ENCODE measurements at regions not wholly inside any gene's neighbourhood (a gene's known extent, or its start where the extent isn't known, plus 50 kb on each side); places are given as distances from the start of the nearest gene placed in this dataset.

DNA sequence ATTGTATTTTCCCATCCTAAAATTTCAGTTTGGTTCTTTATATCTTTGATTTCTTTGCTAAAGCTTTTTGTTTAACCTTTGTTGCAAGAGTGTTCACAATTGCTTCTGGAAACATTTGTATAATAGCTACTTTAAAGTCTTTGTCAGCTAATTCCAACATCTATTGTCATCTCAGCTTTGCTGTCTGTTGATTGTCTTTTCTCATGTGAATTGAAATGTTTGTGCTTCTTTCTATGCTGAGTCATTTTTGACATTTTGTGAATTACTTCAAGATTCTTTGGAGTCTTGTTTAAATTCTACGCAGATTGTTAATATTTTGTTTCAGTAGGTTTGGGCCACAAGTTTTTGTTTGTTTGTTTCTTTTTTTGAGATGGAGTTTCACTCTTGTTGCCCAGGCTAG lies 73.2 kb downstream of the SUCNR1 start:
- DNase-seq, result no peak
- no peak overlapping the region for H2AFZ ChIP-seq (ENCODE audit: low read depth)
- TF ChIP-seq JUND (IDR thresholded peaks at IDR 0.05) (peak; percentile 22; the same call in 1 of the 2 replicates), TCF12 (IDR thresholded peaks at IDR 0.05) (peak; percentile 62; the same call in 1 of the 2 replicates), REST (IDR thresholded peaks at IDR 0.05; ENCODE audit: low read depth, low read length) (no peak), PBX3 (IDR thresholded peaks at IDR 0.05) (0 out of 2 replicates have a peak, but pooled peaks have one; percentile 43)
- POLR2A ChIA-PET, result no interaction called here
- H3K9ac ChIP-seq, result no peak overlapping the region
- CTCF ChIA-PET, result no interaction called here
- H3K9me3 ChIP-seq, result no peaks in the 10 kb centered on the region
- H4K20me1 ChIP-seq (ENCODE audit: insufficient read depth), result no peaks in the 10 kb centered on the region
- peaks cover 12% of the 10 kb centered on the region for H3F3A ChIP-seq (replicated peaks; ENCODE audit: insufficient read depth)
- H3K27me3 ChIP-seq (ENCODE audit: insufficient read depth), result no peaks in the 10 kb centered on the region; the same call in 1 of the 2 replicates
- no peaks in the 10 kb centered on the region for H3K4me1 ChIP-seq (ENCODE audit: control insufficient read depth in 1 of 2, insufficient read depth in 2 of 2, low read depth in 1 of 2, low read length in 1 of 2)
- H3K27ac ChIP-seq (ENCODE audit: low read depth in 2 of 2, low read length in 1 of 2), result 0 out of 4 replicates have a peak overlapping the region, but pooled peaks of 1 of the 2 experiments have one; percentile 0
- WGBS (ENCODE audit: low lambda C conversion rate), result 34% methylated on average over 1 of the region's 1 CpG
- H3K9me2 ChIP-seq, result no peaks in the 10 kb centered on the region
- H3K4me2 ChIP-seq, result no peak overlapping the region
- no peaks in the 10 kb centered on the region for H3K79me2 ChIP-seq (ENCODE audit: insufficient read depth)
- H3K36me3 ChIP-seq (replicated peaks in 1 of 2; ENCODE audit: control insufficient read depth in 1 of 2, insufficient read depth in 2 of 2, low read length in 1 of 2), result no peaks in the 10 kb centered on the region
- no peak overlapping the region for H3K4me3 ChIP-seq (ENCODE audit: low read depth in 2 of 2, low read length in 1 of 2)

GRCh38 chr3:151949706-151950105 lies 76.3 kb downstream of the SUCNR1 start:
- peaks cover 12% of the 10 kb centered on the region for H3F3A ChIP-seq (replicated peaks; ENCODE audit: insufficient read depth)
- no peak overlapping the region for H2AFZ ChIP-seq (ENCODE audit: low read depth)
- WGBS (ENCODE audit: low lambda C conversion rate), result 13% methylated on average over 4 of the region's 4 CpGs
- no peak overlapping the region for H3K9ac ChIP-seq
- no peaks in the 10 kb centered on the region for H3K36me3 ChIP-seq (replicated peaks in 1 of 2; ENCODE audit: control insufficient read depth in 1 of 2, insufficient read depth in 2 of 2, low read length in 1 of 2)
- H3K9me3 ChIP-seq, result 0 out of 2 replicates have a peak, but pooled peaks cover 3% of the 10 kb centered on the region
- H3K79me2 ChIP-seq (ENCODE audit: insufficient read depth), result no peaks in the 10 kb centered on the region
- H3K9me2 ChIP-seq, result no peaks in the 10 kb centered on the region
- H3K4me2 ChIP-seq, result no peak overlapping the region
- no peaks in the 10 kb centered on the region; the same call in 1 of the 2 replicates for H3K27me3 ChIP-seq (ENCODE audit: insufficient read depth)
- H3K27ac ChIP-seq (ENCODE audit: low read depth in 2 of 2, low read length in 1 of 2), result peak overlapping the region in 1 of 2 experiments; percentile 49; a peak in 2 of 4 replicates
- DNase-seq, result no peak
- no peak overlapping the region for H3K4me3 ChIP-seq (ENCODE audit: low read depth in 2 of 2, low read length in 1 of 2)
- H4K20me1 ChIP-seq (ENCODE audit: insufficient read depth), result no peaks in the 10 kb centered on the region
- ChIA-PET POLR2A (no interaction called here), CTCF (no interaction called here)
- H3K4me1 ChIP-seq (ENCODE audit: control insufficient read depth in 1 of 2, insufficient read depth in 2 of 2, low read depth in 1 of 2, low read length in 1 of 2), result no peaks in the 10 kb centered on the region
- TF ChIP-seq, protein P1, sequence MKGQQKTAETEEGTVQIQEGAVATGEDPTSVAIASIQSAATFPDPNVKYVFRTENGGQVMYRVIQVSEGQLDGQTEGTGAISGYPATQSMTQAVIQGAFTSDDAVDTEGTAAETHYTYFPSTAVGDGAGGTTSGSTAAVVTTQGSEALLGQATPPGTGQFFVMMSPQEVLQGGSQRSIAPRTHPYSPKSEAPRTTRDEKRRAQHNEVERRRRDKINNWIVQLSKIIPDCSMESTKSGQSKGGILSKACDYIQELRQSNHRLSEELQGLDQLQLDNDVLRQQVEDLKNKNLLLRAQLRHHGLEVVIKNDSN (IDR thresholded peaks at IDR 0.05; ENCODE audit: borderline replicate concordance, low read depth), result no peak
- TF ChIP-seq TEAD4 (IDR thresholded peaks at IDR 0.05; ENCODE audit: borderline replicate concordance, insufficient read depth), result no peak
- TF ChIP-seq, protein P2, sequence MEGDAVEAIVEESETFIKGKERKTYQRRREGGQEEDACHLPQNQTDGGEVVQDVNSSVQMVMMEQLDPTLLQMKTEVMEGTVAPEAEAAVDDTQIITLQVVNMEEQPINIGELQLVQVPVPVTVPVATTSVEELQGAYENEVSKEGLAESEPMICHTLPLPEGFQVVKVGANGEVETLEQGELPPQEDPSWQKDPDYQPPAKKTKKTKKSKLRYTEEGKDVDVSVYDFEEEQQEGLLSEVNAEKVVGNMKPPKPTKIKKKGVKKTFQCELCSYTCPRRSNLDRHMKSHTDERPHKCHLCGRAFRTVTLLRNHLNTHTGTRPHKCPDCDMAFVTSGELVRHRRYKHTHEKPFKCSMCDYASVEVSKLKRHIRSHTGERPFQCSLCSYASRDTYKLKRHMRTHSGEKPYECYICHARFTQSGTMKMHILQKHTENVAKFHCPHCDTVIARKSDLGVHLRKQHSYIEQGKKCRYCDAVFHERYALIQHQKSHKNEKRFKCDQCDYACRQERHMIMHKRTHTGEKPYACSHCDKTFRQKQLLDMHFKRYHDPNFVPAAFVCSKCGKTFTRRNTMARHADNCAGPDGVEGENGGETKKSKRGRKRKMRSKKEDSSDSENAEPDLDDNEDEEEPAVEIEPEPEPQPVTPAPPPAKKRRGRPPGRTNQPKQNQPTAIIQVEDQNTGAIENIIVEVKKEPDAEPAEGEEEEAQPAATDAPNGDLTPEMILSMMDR (IDR thresholded peaks at IDR 0.05), result no peak
- no peak for TF ChIP-seq EZH2phosphoT487 (IDR thresholded peaks at IDR 0.05; ENCODE audit: borderline replicate concordance, low read depth)
- no peak for TF ChIP-seq ZBTB33 (IDR thresholded peaks at IDR 0.05; ENCODE audit: borderline replicate concordance, low read depth)
- TF ChIP-seq ELF1 (IDR thresholded peaks at IDR 0.05), result no peak
- TF ChIP-seq EP300 (IDR thresholded peaks at IDR 0.05; ENCODE audit: borderline replicate concordance in 1 of 2, low read depth in 1 of 2, low read length in 1 of 2), result peak in 1 of 2 experiments; percentile 61; a peak in 2 of 4 replicates
- peak; percentile 27; the same call in 1 of the 2 replicates for TF ChIP-seq NFIC (IDR thresholded peaks at IDR 0.05; ENCODE audit: borderline replicate concordance)
- no peak for TF ChIP-seq RCOR1 (IDR thresholded peaks at IDR 0.05; ENCODE audit: low read length)
- TF ChIP-seq MEF2A (IDR thresholded peaks at IDR 0.05; ENCODE audit: borderline replicate concordance, low read depth), result peak; percentile 60
- TF ChIP-seq RXRA (IDR thresholded peaks at IDR 0.05; ENCODE audit: borderline replicate concordance, low read depth), result no peak
- TF ChIP-seq TCF12 (IDR thresholded peaks at IDR 0.05), result peak; percentile 67
- no peak for TF ChIP-seq TAF1 (IDR thresholded peaks at IDR 0.05; ENCODE audit: borderline replicate concordance, low read depth, low read length)
- no peak for TF ChIP-seq CHD2 (IDR thresholded peaks at IDR 0.05; ENCODE audit: low read length, partially characterized antibody)
- TF ChIP-seq GATA2 (CRISPR knock-in tag; IDR thresholded peaks at IDR 0.05), result no peak
- no peak for TF ChIP-seq FOXJ3 (CRISPR knock-in tag; IDR thresholded peaks at IDR 0.05)
